Uterus (tissue), 3 donors: ENCODE measurements at regions not wholly inside any gene's neighbourhood (a gene's known extent, or its start where the extent isn't known, plus 50 kb on each side); places are given as distances from the start of the nearest gene placed in this dataset.

Experiments used
- DNase-seq, 2 donors: peaks; one replicate each; pipeline ENCODE4 v3.0.0-alpha.2; 2019 to 2020
- H3K27ac ChIP-seq, 2 donors: fragments of 200-600 bp; sonication (generic); 1 replicate in 1 of 2; 2 replicates in 1 of 2; pipeline ENCODE4 v1.5.1; 2016 to 2018
- H3K27me3 ChIP-seq, 2 donors: fragments of 200-600 bp; sonication (generic); one replicate each; pipeline ENCODE4 v1.5.1; 2018 to 2019; ENCODE audit warnings: control low read depth in 1 of 2
- H3K36me3 ChIP-seq, 2 donors: fragments of 200-600 bp; sonication (generic); one replicate each; pipeline ENCODE4 v1.5.1; 2019; ENCODE audit warnings: control low read depth in 1 of 2
- H3K4me1 ChIP-seq, 2 donors: fragments of 200-600 bp; sonication (generic); one replicate each; pipeline ENCODE4 v1.5.1; 2018 to 2019; ENCODE audit warnings: control low read depth in 1 of 2
- H3K4me3 ChIP-seq, 2 donors: fragments of 200-600 bp; sonication (generic); 1 replicate in 1 of 2; 2 replicates in 1 of 2; pipeline ENCODE4 v1.5.1; 2018 to 2019; ENCODE audit warnings: mild to moderate bottlenecking in 1 of 2
- H3K9me3 ChIP-seq, 2 donors: fragments of 200-600 bp; sonication (generic); one replicate each; pipeline ENCODE4 v1.5.1; 2019; ENCODE audit warnings: control low read depth in 1 of 2
- CTCF ChIP-seq, 4 experiments: fragments of 200-600 bp in 2 of 4; fragments of 450-650 bp in 2 of 4; sonication (generic) in 2 of 4; IDR thresholded peaks; one replicate each; pipeline ENCODE4 v1.5.1; 2016 to 2019; ENCODE audit warnings: antibody characterized with exemption in 4 of 4, mild to moderate bottlenecking in 2 of 4, moderate library complexity in 1 of 4
- POLR2A ChIP-seq, 2 donors: fragments of 450-650 bp; IDR thresholded peaks; one replicate each; pipeline ENCODE4 v1.6.1; 2016; ENCODE audit warnings: antibody characterized with exemption in 2 of 2, mild to moderate bottlenecking in 1 of 2, moderate library complexity in 1 of 2
- intact Hi-C: fragments of 100-400 bp; cut with DNase I; formaldehyde crosslinking; loops from one replicate; pipeline ENCODE4 v1.15.1; 2023; ENCODE audit warnings: low total_unique reads
- donor health status: DM: yes; HTN: yes; CAD: no.

- H3K27ac ChIP-seq = no peak overlapping the region
- H3K9me3 ChIP-seq = no peaks in the 10 kb centered on the region
- H3K4me1 ChIP-seq = no peaks in the 10 kb centered on the region
- H3K27me3 ChIP-seq = no peaks in the 10 kb centered on the region
- DNase-seq = no peak
- H3K4me3 ChIP-seq = no peak overlapping the region
- intact Hi-C loops = no loop called here
- TF ChIP-seq POLR2A (IDR thresholded peaks at IDR 0.05) (no peak), CTCF (IDR thresholded peaks at IDR 0.05) (no peak)
- H3K36me3 ChIP-seq = no peaks in the 10 kb centered on the region
Observed at GRCh38 chr10:113226399-113226798, 276.4 kb downstream of the TCF7L2 start.

- Histone ChIP-seq H3K4me3 (no peak overlapping the region), H3K36me3 (no peaks in the 10 kb centered on the region), H3K4me1 (no peaks in the 10 kb centered on the region), H3K27ac (no peak overlapping the region), H3K27me3 (no peaks in the 10 kb centered on the region), H3K9me3 (no peaks in the 10 kb centered on the region)
- intact Hi-C loops = no loop called here
- DNase-seq = no peak
- no peak for TF ChIP-seq POLR2A (IDR thresholded peaks at IDR 0.05)
- TF ChIP-seq CTCF (IDR thresholded peaks at IDR 0.05) = no peak
Observed at GRCh38 chr10:113226831-113227445, 276.9 kb downstream of the TCF7L2 start.

- Histone ChIP-seq H3K27ac (no peak overlapping the region), H3K4me1 (no peaks in the 10 kb centered on the region), H3K9me3 (no peaks in the 10 kb centered on the region), H3K36me3 (no peaks in the 10 kb centered on the region), H3K4me3 (no peak overlapping the region), H3K27me3 (no peaks in the 10 kb centered on the region)
- intact Hi-C loops = no loop called here
- DNase-seq = no peak
- TF ChIP-seq POLR2A (IDR thresholded peaks at IDR 0.05) (no peak), CTCF (IDR thresholded peaks at IDR 0.05) (no peak)
Observed at GRCh38 chr10:113228530-113228929, 278.5 kb downstream of the TCF7L2 start.

- no peak for TF ChIP-seq CTCF (IDR thresholded peaks at IDR 0.05)
- TF ChIP-seq POLR2A (IDR thresholded peaks at IDR 0.05) = no peak
- intact Hi-C loops = no loop called here
- no peaks in the 10 kb centered on the region for H3K27me3 ChIP-seq
- H3K36me3 ChIP-seq = no peaks in the 10 kb centered on the region
- no peak overlapping the region for H3K4me3 ChIP-seq
- no peak overlapping the region for H3K27ac ChIP-seq
- DNase-seq = no peak
- H3K4me1 ChIP-seq = no peaks in the 10 kb centered on the region
- no peaks in the 10 kb centered on the region for H3K9me3 ChIP-seq
Observed at GRCh38 chr10:113230011-113230610, 280.1 kb downstream of the TCF7L2 start.

- intact Hi-C loops = no loop called here
- Histone ChIP-seq H3K9me3 (no peaks in the 10 kb centered on the region), H3K27ac (no peak overlapping the region), H3K27me3 (no peaks in the 10 kb centered on the region), H3K4me3 (no peak overlapping the region), H3K36me3 (no peaks in the 10 kb centered on the region), H3K4me1 (no peaks in the 10 kb centered on the region)
- TF ChIP-seq POLR2A (IDR thresholded peaks at IDR 0.05) = no peak
- no peak for DNase-seq
Observed at GRCh38 chr10:113232928-113233511, 283.0 kb downstream of the TCF7L2 start.
